ENCODE measurements at regions not wholly inside any gene's neighbourhood (a gene's known extent, or its start where the extent isn't known, plus 50 kb on each side); places are given as distances from the start of the nearest gene placed in this dataset.

DNA sequence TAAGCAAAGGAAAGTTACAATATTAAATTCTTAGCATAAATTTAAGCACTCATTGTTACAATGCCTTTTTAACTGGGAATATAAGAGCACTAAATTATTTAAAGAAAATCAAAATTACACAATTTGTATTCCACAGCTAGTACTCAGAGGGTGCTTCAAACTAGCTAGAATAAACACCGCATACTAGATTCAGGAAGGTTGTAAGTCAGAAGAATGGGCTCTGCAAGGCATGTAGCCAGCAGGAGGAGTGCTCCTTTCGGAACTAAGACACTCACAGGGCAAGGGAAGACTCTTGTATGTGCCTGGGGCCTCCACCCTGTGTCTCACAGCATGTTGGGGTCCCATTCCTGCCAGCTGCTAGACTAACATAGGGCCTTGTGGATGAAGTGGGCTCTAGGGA is 327.7 kb upstream of the ALCAM start:
- DNase-seq (ENCODE audit: low spot score), result no peak
- TF ChIP-seq, protein P1, sequence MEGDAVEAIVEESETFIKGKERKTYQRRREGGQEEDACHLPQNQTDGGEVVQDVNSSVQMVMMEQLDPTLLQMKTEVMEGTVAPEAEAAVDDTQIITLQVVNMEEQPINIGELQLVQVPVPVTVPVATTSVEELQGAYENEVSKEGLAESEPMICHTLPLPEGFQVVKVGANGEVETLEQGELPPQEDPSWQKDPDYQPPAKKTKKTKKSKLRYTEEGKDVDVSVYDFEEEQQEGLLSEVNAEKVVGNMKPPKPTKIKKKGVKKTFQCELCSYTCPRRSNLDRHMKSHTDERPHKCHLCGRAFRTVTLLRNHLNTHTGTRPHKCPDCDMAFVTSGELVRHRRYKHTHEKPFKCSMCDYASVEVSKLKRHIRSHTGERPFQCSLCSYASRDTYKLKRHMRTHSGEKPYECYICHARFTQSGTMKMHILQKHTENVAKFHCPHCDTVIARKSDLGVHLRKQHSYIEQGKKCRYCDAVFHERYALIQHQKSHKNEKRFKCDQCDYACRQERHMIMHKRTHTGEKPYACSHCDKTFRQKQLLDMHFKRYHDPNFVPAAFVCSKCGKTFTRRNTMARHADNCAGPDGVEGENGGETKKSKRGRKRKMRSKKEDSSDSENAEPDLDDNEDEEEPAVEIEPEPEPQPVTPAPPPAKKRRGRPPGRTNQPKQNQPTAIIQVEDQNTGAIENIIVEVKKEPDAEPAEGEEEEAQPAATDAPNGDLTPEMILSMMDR (conservative IDR thresholded peaks at IDR 0.05; ENCODE audit: low read depth), result no peak
- H3K27ac ChIP-seq, result no peak overlapping the region
- POLR2A ChIA-PET (ENCODE audit: low non-redundant PET), result no interaction called here
- CTCF ChIA-PET, result no interaction called here

DNA sequence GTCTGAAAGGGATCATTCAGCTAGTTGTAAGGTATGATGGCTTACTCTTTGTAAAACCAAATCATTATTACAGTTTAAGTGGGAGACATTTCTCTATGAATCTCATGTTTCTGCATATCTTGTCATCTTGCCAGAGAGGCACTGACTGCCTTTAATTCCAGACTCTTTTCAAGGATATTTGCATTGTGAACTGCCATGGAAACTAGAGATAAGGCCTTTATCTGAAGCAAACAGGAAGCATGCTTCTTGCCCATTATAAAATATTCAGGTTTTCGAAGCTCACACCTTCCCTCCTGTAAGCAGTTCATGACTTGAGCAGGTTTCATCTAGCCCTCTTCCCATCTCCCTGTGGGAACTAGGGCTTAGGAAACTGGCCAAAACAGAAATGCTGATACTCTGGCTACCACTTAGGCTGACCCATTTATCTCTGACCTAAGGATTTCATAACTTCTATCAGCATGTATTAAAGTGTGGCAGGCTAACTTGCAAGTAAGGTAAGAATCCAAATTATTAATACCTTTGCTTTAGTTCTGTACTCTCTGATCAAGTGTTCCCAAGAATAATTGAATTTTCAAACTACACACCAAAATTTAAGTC is 326.6 kb upstream of the ALCAM start:
- ChIA-PET POLR2A (ENCODE audit: low non-redundant PET) (no interaction called here), CTCF (no interaction called here)
- H3K27ac ChIP-seq, result no peak overlapping the region
- TF ChIP-seq, protein P1 (conservative IDR thresholded peaks at IDR 0.05; ENCODE audit: low read depth), result no peak
- no peak for DNase-seq (ENCODE audit: low spot score)

DNA sequence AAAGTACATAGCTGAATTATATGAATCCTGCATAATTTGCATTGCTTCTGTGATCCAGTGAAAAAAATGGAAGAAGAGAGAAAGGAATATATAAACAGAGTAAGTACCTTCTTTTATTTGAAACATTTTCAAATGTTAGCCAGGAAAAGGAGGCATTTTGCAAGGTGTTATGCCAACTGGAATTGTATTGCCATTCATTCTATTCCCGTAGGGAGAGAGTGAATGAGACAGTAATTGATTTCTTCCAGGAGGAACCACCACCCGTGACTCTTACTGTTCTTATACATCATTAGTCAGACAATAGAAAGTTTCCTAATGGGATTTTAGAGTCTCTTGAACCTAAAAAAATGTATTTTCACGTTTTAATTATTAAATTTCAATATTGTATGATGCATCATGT is 324.1 kb upstream of the ALCAM start:
- ChIA-PET POLR2A (ENCODE audit: low non-redundant PET) (no interaction called here), CTCF (interaction anchor here (0.6 kb wide), 1 partner anchor 9 kb away, joined by 4 read pairs; no protein-coding TSS in a partner anchor)
- H3K27ac ChIP-seq, result no peak overlapping the region
- DNase-seq (ENCODE audit: low spot score), result no peak
- TF ChIP-seq, protein P1 (conservative IDR thresholded peaks at IDR 0.05; ENCODE audit: low read depth), result no peak

DNA sequence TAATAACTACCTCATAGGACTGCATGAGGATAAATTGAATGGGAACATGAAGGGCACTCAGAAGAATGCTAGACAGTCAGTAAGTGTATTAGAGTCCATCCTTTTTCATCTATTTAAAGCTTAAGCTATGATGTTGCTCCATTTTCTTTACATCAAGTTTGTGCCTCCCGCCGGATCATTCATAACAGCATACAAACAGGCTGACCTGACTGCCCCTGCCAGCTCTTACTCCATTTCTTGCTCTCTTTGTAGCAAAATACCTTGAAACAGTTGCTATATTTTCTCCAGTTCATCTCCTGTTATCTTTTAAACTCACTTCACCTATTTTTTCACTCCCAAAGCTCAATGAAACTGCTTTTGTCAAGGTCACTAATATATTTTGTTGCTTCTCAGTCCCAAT is 315.6 kb upstream of the ALCAM start:
- POLR2A ChIA-PET (ENCODE audit: low non-redundant PET), result no interaction called here
- CTCF ChIA-PET, result no interaction called here
- no peak overlapping the region for H3K27ac ChIP-seq
- TF ChIP-seq, protein P1 (conservative IDR thresholded peaks at IDR 0.05; ENCODE audit: low read depth), result no peak
- DNase-seq (ENCODE audit: low spot score), result no peak

DNA sequence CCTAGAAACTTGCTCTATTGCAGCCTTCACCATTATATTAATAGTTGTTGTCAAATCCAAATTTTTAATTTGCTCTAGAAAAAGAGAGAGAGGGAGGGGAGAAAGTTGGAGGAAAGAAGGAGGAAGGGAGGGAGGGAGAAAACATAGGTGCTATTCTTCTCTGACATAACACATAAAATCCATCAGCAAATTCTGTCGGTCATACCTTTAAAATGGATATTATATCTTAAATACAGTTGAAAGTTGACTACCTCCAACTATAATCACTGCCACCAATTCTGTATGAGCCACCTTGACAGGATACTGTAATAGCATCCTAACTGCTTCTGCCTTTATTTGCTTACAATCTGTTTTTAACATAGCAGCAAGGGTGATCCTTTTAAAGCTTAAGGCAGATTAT is 314.7 kb upstream of the ALCAM start:
- DNase-seq (ENCODE audit: low spot score), result no peak
- ChIA-PET POLR2A (ENCODE audit: low non-redundant PET) (no interaction called here), CTCF (no interaction called here)
- TF ChIP-seq, protein P1 (conservative IDR thresholded peaks at IDR 0.05; ENCODE audit: low read depth), result no peak
- H3K27ac ChIP-seq, result no peak overlapping the region

DNA sequence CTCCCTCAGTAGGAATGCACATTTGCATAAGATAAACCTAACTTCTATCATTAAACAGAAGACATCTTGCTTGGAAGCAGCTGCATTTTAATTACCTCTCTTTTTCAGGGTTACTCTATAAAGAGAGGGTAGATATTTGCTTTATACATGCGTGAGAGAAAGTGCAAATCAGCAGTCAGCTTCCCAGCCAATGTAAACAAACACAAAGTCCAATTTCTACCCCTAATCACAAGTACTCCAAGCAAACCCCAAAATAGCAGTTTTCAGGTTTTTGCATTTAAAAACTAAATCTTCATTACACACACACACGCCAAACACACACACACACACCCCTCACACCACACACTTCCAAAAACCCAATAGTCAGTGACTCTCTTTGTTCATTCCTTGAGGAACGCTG is 303.9 kb upstream of the ALCAM start:
- no peak for DNase-seq (ENCODE audit: low spot score)
- POLR2A ChIA-PET (ENCODE audit: low non-redundant PET), result no interaction called here
- TF ChIP-seq, protein P1 (conservative IDR thresholded peaks at IDR 0.05; ENCODE audit: low read depth), result no peak
- no peak overlapping the region for H3K27ac ChIP-seq
- CTCF ChIA-PET, result no interaction called here
